ENCODE measurements at regions not wholly inside any gene's neighbourhood (a gene's known extent, or its start where the extent isn't known, plus 50 kb on each side); places are given as distances from the start of the nearest gene placed in this dataset.
"Not testable (repeated sequence)": the region's sequence is repeated elsewhere in the genome, so short reads cannot be mapped to it uniquely, and the experiment has no call there.

GRCh38 chr1:121587777-121588176 is 403.0 kb downstream of the SRGAP2C start (continued):
- TF ChIP-seq ARID4B (CRISPR knock-in tag; IDR thresholded peaks at IDR 0.05; ENCODE audit: borderline replicate concordance), result no peak

- Mint-ChIP-seq H3K27ac (no peak overlapping the region), H3K9me3 (peaks cover 14% of the 10 kb centered on the region; the same call in 1 of the 2 replicates), H3K36me3 (peaks cover 3% of the 10 kb centered on the region; the same call in 1 of the 2 replicates), H3K4me3 (no peak overlapping the region), H3K4me1 (no peaks in the 10 kb centered on the region), H3K27me3 (ENCODE audit: low read depth) (no peaks in the 10 kb centered on the region)
- ATAC-seq (no peak), DNase-seq (ENCODE audit: low spot score) (no peak)
- CTCF ChIA-PET, result no interaction called here
- POLR2A ChIA-PET, result no interaction called here
- TF ChIP-seq SOX15 (CRISPR knock-in tag; IDR thresholded peaks at IDR 0.05) (no peak), ZNF263 (CRISPR knock-in tag; IDR thresholded peaks at IDR 0.05; ENCODE audit: low read depth) (no peak), NR3C1 (CRISPR knock-in tag; conservative IDR thresholded peaks at IDR 0.05; ENCODE audit: low read depth) (no peak), TCF7 (CRISPR knock-in tag; IDR thresholded peaks at IDR 0.05; ENCODE audit: low read depth) (no peak), JUN (CRISPR knock-in tag; IDR thresholded peaks at IDR 0.05) (no peak), ZNF138 (CRISPR knock-in tag; conservative IDR thresholded peaks at IDR 0.05) (no peak), GTF2I (CRISPR knock-in tag; conservative IDR thresholded peaks at IDR 0.05) (no peak), USF1 (CRISPR knock-in tag; IDR thresholded peaks at IDR 0.05) (no peak), ESRRA (CRISPR knock-in tag; IDR thresholded peaks at IDR 0.05; ENCODE audit: borderline replicate concordance) (no peak), ZNF671 (CRISPR knock-in tag; IDR thresholded peaks at IDR 0.05) (no peak)
Measured at GRCh38 chr1:121594096-121594495, 409.3 kb downstream of the SRGAP2C start.

- Mint-ChIP-seq H3K4me1 (no peaks in the 10 kb centered on the region), H3K36me3 (peaks cover 7% of the 10 kb centered on the region), H3K4me3 (no peak overlapping the region), H3K9me3 (peaks cover 22% of the 10 kb centered on the region), H3K27ac (no peak overlapping the region), H3K27me3 (ENCODE audit: low read depth) (no peaks in the 10 kb centered on the region)
- no peak for TF ChIP-seq PRRX2 (CRISPR knock-in tag; IDR thresholded peaks at IDR 0.05)
- no peak for TF ChIP-seq RELA (CRISPR knock-in tag; IDR thresholded peaks at IDR 0.05; ENCODE audit: borderline replicate concordance)
- no peak for TF ChIP-seq ATF6 (CRISPR knock-in tag; IDR thresholded peaks at IDR 0.05)
- no peak for TF ChIP-seq USF1 (CRISPR knock-in tag; IDR thresholded peaks at IDR 0.05)
- TF ChIP-seq ZNF671 (CRISPR knock-in tag; IDR thresholded peaks at IDR 0.05), result no peak
- no peak for TF ChIP-seq FOXK1 (CRISPR knock-in tag; IDR thresholded peaks at IDR 0.05)
- no peak for TF ChIP-seq ZNF232 (CRISPR knock-in tag; IDR thresholded peaks at IDR 0.05)
- TF ChIP-seq RORB (CRISPR knock-in tag; IDR thresholded peaks at IDR 0.05), result no peak
- no peak for TF ChIP-seq CTCF (IDR thresholded peaks at IDR 0.05)
- no peak for TF ChIP-seq HMGA2 (CRISPR knock-in tag; IDR thresholded peaks at IDR 0.05)
- TF ChIP-seq GTF2I (CRISPR knock-in tag; conservative IDR thresholded peaks at IDR 0.05), result no peak
- TF ChIP-seq GABPB1 (CRISPR knock-in tag; IDR thresholded peaks at IDR 0.05), result no peak
- TF ChIP-seq ATF3 (CRISPR knock-in tag; conservative IDR thresholded peaks at IDR 0.05), result no peak
- DNase-seq (ENCODE audit: low spot score) (no peak), ATAC-seq (no peak)
- CTCF ChIA-PET, result no interaction called here
- POLR2A ChIA-PET, result no interaction called here
Measured at GRCh38 chr1:121595089-121595488, 410.3 kb downstream of the SRGAP2C start.

GRCh38 chr1:121604843-121605444 is 420.2 kb downstream of the SRGAP2C start:
- H3K27me3 Mint-ChIP-seq (ENCODE audit: low read depth); H3K27ac Mint-ChIP-seq; POLR2A ChIA-PET; H3K4me3 Mint-ChIP-seq; H3K4me1 Mint-ChIP-seq; CTCF ChIA-PET; DNase-seq (ENCODE audit: low spot score): not testable (repeated sequence)
- H3K9me3 Mint-ChIP-seq, result peaks cover 44% of the 10 kb centered on the region
- ATAC-seq, result peak; percentile 65
- H3K36me3 Mint-ChIP-seq, result peaks cover 38% of the 10 kb centered on the region
